GM12878 (cell line): ENCODE measurements at regions not wholly inside any gene's neighbourhood (a gene's known extent, or its start where the extent isn't known, plus 50 kb on each side); places are given as distances from the start of the nearest gene placed in this dataset.

Experiments
- ATAC-seq: fragments of 200-7000 bp; cut with Tn5 transposase; 3 replicates; pipeline ENCODE4 v1.9.1; 2020; ENCODE audit warnings: mild to moderate bottlenecking, moderate library complexity
- BruUV-seq: library from RNA; stranded (reverse); fragments of 400-500 nt; replicated peaks from 2 replicates; lab custom pipeline; 2021; lab: Mats Ljungman, UMichigan
- CTCF ChIA-PET: fragments of 300-600 bp; sonication (Branson Sonifier 250); formaldehyde crosslinking; extraction: SDS; loops from one replicate; lab custom pipeline; 2021; ENCODE audit warnings: inconsistent platforms; lab: Yijun Ruan, JAX
- POLR2A ChIA-PET: fragments of 350-600 bp; formaldehyde crosslinking; extraction: SDS; loops from one replicate; lab custom pipeline; 2021; ENCODE audit warnings: inconsistent platforms; lab: Charles Lee
- RAD21 ChIA-PET: fragments of 300-600 bp; sonication (Branson Sonifier 250); formaldehyde crosslinking; loops from one replicate; lab custom pipeline; 2023; ENCODE audit warnings: antibody characterized with exemption; ENCODE audit not compliant: unreplicated experiment; lab: Charles Lee
- SMC1A ChIA-PET: fragments of 300-600 bp; sonication (Branson Sonifier 250); formaldehyde crosslinking; loops from one replicate; lab custom pipeline; 2023; ENCODE audit not compliant: unreplicated experiment, uncharacterized antibody; lab: Charles Lee
- DNase-seq: peaks from one replicate; pipeline ENCODE4 v3.0.0-alpha.2; 2011; ENCODE audit warnings: low read depth, low spot score
- FAIRE-seq: peaks from 3 replicates; lab custom pipeline; 2011; peaks lifted over from hg19 to GRCh38; lab: Jason Lieb, UNC
- H2AFZ ChIP-seq: 2 replicates; pipeline ENCODE4 v1.6.0; 2011; ENCODE audit warnings: low read depth, low read length, control low read depth; ENCODE audit not compliant: control insufficient read depth
- H3K27ac ChIP-seq: 2 replicates; pipeline ENCODE4 v1.5.1; 2011; ENCODE audit warnings: control low read depth; ENCODE audit not compliant: control insufficient read depth, insufficient read depth
- H3K27me3 ChIP-seq, 2 experiments: replicated peaks in 1 of 2; 2 replicates each; pipeline versions ENCODE4 v1.6.0 to v1.6.1; 2011; ENCODE audit warnings: low read length in 1 of 2; ENCODE audit not compliant: control insufficient read depth in 2 of 2, insufficient read depth in 2 of 2
- H3K36me3 ChIP-seq, 2 experiments: 2 replicates each; pipeline ENCODE4 v1.5.1; 2011; ENCODE audit warnings: low read length in 1 of 2; ENCODE audit not compliant: control insufficient read depth in 2 of 2, insufficient read depth in 2 of 2
- H3K4me1 ChIP-seq: 2 replicates; pipeline ENCODE4 v1.6.1; 2011; ENCODE audit warnings: mild to moderate bottlenecking, low read length, moderate library complexity, mixed read lengths; ENCODE audit not compliant: control insufficient read depth, insufficient read depth
- H3K4me2 ChIP-seq: 2 replicates; pipeline ENCODE4 v1.6.0; 2011; ENCODE audit warnings: control low read depth; ENCODE audit not compliant: control insufficient read depth, insufficient read depth
- H3K4me3 ChIP-seq: fragments of 200-600 bp; sonication (generic); 2 replicates; pipeline ENCODE4 v1.5.1; 2016
- H3K79me2 ChIP-seq: 2 replicates; pipeline ENCODE4 v1.6.0; 2011; ENCODE audit warnings: low read length; ENCODE audit not compliant: control insufficient read depth, insufficient read depth
- H3K9ac ChIP-seq: 2 replicates; pipeline ENCODE4 v1.8.0; 2011; ENCODE audit warnings: low read length, control low read depth, mixed read lengths; ENCODE audit not compliant: control insufficient read depth, insufficient read depth
- H3K9me3 ChIP-seq: replicated peaks from 3 replicates; pipeline ENCODE4 v1.5.1; 2011; ENCODE audit warnings: mild to moderate bottlenecking, low read length; ENCODE audit not compliant: control insufficient read depth, insufficient read depth
- H4K20me1 ChIP-seq: 2 replicates; pipeline ENCODE4 v1.6.0; 2011; ENCODE audit not compliant: control insufficient read depth, insufficient read depth
- ATF7 ChIP-seq: fragments of 450-650 bp; IDR thresholded peaks from 2 replicates; pipeline ENCODE4 v1.6.1; 2016; ENCODE audit warnings: low read depth, mild to moderate bottlenecking
- CHD4 ChIP-seq: fragments of 200-600 bp; sonication (generic); IDR thresholded peaks from 2 replicates; pipeline ENCODE4 v1.6.1; 2016; ENCODE audit warnings: mild to moderate bottlenecking
- E2F8 ChIP-seq: fragments of 450-650 bp; IDR thresholded peaks from 2 replicates; pipeline ENCODE4 v1.6.1; 2018; ENCODE audit warnings: mild to moderate bottlenecking, low read depth, moderate library complexity; ENCODE audit not compliant: partially characterized antibody
- E4F1 ChIP-seq: fragments of 450-650 bp; IDR thresholded peaks from 2 replicates; pipeline ENCODE4 v1.6.1; 2018; ENCODE audit warnings: borderline replicate concordance, mild to moderate bottlenecking; ENCODE audit not compliant: partially characterized antibody
- EGR1 ChIP-seq, 2 experiments: IDR thresholded peaks; 1 replicate in 1 of 2; 2 replicates in 1 of 2; pipeline ENCODE4 v1.6.1; 2011 to 2012; ENCODE audit warnings: low read depth in 2 of 2, low read length in 2 of 2, borderline replicate concordance in 1 of 2, mild to moderate bottlenecking in 1 of 2, moderate library complexity in 1 of 2
- IRF5 ChIP-seq: fragments of 450-650 bp; IDR thresholded peaks from 2 replicates; pipeline ENCODE4 v1.6.1; 2017; ENCODE audit warnings: borderline replicate concordance
- LARP7 ChIP-seq: fragments of 450-650 bp; IDR thresholded peaks from 2 replicates; pipeline ENCODE4 v1.6.1; 2017; ENCODE audit warnings: mild to moderate bottlenecking
- NR2C2 ChIP-seq: IDR thresholded peaks from 2 replicates; pipeline ENCODE4 v1.6.1; 2011; ENCODE audit warnings: borderline replicate concordance, low read depth; ENCODE audit not compliant: control insufficient read depth, insufficient read length
- NR2F1 ChIP-seq: fragments of 450-650 bp; conservative IDR thresholded peaks from 2 replicates; pipeline ENCODE4 v1.6.1; 2017; ENCODE audit warnings: mild to moderate bottlenecking
- PAX8 ChIP-seq: fragments of 450-650 bp; IDR thresholded peaks from 2 replicates; pipeline ENCODE4 v1.6.1; 2017; ENCODE audit warnings: mild to moderate bottlenecking, moderate library complexity
- SMARCA5 ChIP-seq: fragments of 450-650 bp; IDR thresholded peaks from 2 replicates; pipeline ENCODE4 v1.6.1; 2017; ENCODE audit warnings: mild to moderate bottlenecking
- ZBED1 ChIP-seq: IDR thresholded peaks from 2 replicates; pipeline ENCODE4 v1.6.1; 2016; ENCODE audit warnings: borderline replicate concordance
- WGBS: methylation state at CpG from one replicate; pipeline ENCODE4 v1.1.6; 2016; ENCODE audit warnings: low lambda C conversion rate; ENCODE audit not compliant: insufficient replicate concordance, insufficient coverage; ENCODE audit errors: missing lambda C conversion rate; 5-methylcytosine and 5-hydroxymethylcytosine counted together
- in situ Hi-C: fragments of 300-500 bp; cut with MboI; formaldehyde crosslinking; loops from 9 replicates; pipeline ENCODE4 v1.14.3; 2018; ENCODE audit warnings: mixed read lengths
- intact Hi-C: fragments of 100-400 bp; cut with micrococcal nuclease; formaldehyde crosslinking; loops from one replicate; pipeline ENCODE4 v1.14.2; 2022; ENCODE audit not compliant: unreplicated experiment
- TF ChIP-seq, protein P1 (sequence below): fragments of 450-650 bp; IDR thresholded peaks from 2 replicates; pipeline ENCODE4 v1.6.1; 2017; ENCODE audit warnings: antibody characterized with exemption, mild to moderate bottlenecking, moderate library complexity
- TF ChIP-seq, protein P2 (sequence below): fragments of 450-650 bp; IDR thresholded peaks from 2 replicates; pipeline ENCODE4 v1.6.1; 2016; ENCODE audit warnings: mild to moderate bottlenecking

DNA sequence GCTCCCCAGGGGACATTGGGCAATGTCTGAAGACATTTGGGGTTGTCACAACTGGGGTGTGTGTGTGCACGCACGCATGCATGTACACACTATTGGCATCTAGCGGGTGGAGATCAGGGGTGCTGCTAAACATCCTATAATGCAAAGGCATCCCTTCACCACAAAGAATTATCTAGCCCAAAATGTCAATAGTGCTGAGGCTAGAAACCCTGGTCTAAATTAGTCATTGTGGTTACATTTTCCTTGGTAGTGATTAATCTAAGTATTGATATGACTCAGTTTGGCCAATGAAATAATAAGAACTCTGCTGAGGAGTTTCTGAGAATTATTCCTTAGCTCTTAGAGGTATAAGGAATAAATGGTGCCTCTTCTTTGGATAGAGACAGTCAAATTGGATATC is 200.2 kb downstream of the CLCN4 start (continued):
- TF ChIP-seq EGR1 (IDR thresholded peaks at IDR 0.05; ENCODE audit: borderline replicate concordance in 1 of 2, low read depth in 2 of 2, low read length in 2 of 2) (no peak), SMARCA5 (no peak), ZBED1 (no peak), CHD4 (no peak)
- TF ChIP-seq, all 136 proteins: peak for 2

- DNase-seq (no peak), FAIRE-seq (no peak), ATAC-seq (no peak)
- H4K20me1 ChIP-seq = no peaks in the 10 kb centered on the region
- WGBS = 30% methylated on average over 2 of the region's 2 CpGs
- no peak overlapping the region for H3K9ac ChIP-seq
- H2AFZ ChIP-seq = no peak overlapping the region
- ChIA-PET SMC1A (interaction anchor here (1.2 kb wide), 1 partner anchor 118 kb away, joined by 3 read pairs; no protein-coding TSS in a partner anchor), POLR2A (no interaction called here), CTCF (no interaction called here), RAD21 (no interaction called here)
- no peak overlapping the region for H3K4me3 ChIP-seq
- H3K36me3 ChIP-seq = no peaks in the 10 kb centered on the region
- no peak overlapping the region for H3K4me2 ChIP-seq
- H3K4me1 ChIP-seq = no peaks in the 10 kb centered on the region
- intact Hi-C loops (no loop called here), in situ Hi-C loops (no loop called here)
- no peaks in the 10 kb centered on the region for H3K79me2 ChIP-seq
- no peaks in the 10 kb centered on the region for H3K27me3 ChIP-seq
- no peak overlapping the region for H3K27ac ChIP-seq
- no TSS peak for BruUV-seq
- no peaks in the 10 kb centered on the region for H3K9me3 ChIP-seq
- TF ChIP-seq E4F1 (no peak), ATF7 (no peak), NR2F1 (no peak), LARP7 (no peak), IRF5 (no peak), NR2C2 (no peak), PAX8 (no peak), E2F8 (no peak)
- TF ChIP-seq, protein P1, sequence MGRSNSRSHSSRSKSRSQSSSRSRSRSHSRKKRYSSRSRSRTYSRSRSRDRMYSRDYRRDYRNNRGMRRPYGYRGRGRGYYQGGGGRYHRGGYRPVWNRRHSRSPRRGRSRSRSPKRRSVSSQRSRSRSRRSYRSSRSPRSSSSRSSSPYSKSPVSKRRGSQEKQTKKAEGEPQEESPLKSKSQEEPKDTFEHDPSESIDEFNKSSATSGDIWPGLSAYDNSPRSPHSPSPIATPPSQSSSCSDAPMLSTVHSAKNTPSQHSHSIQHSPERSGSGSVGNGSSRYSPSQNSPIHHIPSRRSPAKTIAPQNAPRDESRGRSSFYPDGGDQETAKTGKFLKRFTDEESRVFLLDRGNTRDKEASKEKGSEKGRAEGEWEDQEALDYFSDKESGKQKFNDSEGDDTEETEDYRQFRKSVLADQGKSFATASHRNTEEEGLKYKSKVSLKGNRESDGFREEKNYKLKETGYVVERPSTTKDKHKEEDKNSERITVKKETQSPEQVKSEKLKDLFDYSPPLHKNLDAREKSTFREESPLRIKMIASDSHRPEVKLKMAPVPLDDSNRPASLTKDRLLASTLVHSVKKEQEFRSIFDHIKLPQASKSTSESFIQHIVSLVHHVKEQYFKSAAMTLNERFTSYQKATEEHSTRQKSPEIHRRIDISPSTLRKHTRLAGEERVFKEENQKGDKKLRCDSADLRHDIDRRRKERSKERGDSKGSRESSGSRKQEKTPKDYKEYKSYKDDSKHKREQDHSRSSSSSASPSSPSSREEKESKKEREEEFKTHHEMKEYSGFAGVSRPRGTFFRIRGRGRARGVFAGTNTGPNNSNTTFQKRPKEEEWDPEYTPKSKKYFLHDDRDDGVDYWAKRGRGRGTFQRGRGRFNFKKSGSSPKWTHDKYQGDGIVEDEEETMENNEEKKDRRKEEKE = no peak
- TF ChIP-seq, protein P2, sequence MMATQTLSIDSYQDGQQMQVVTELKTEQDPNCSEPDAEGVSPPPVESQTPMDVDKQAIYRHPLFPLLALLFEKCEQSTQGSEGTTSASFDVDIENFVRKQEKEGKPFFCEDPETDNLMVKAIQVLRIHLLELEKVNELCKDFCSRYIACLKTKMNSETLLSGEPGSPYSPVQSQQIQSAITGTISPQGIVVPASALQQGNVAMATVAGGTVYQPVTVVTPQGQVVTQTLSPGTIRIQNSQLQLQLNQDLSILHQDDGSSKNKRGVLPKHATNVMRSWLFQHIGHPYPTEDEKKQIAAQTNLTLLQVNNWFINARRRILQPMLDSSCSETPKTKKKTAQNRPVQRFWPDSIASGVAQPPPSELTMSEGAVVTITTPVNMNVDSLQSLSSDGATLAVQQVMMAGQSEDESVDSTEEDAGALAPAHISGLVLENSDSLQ = no peak
Observed at GRCh38 chrX:10358958-10359357, 202.2 kb downstream of the CLCN4 start.
